ENCODE measurements at regions not wholly inside any gene's neighbourhood (a gene's known extent, or its start where the extent isn't known, plus 50 kb on each side); places are given as distances from the start of the nearest gene placed in this dataset.

- POLR2A ChIA-PET, result no interaction called here
- peaks cover 14% of the 10 kb centered on the region for H3K4me1 ChIP-seq (ENCODE audit: control insufficient read depth, insufficient read depth, low read length)
- H3K36me3 ChIP-seq (ENCODE audit: control insufficient read depth in 2 of 2, insufficient read depth in 1 of 2, low read length in 2 of 2), result no peaks in the 10 kb centered on the region
- CTCF ChIA-PET, result interaction anchor here (1.0 to 2.2 kb wide), 4 partner anchors 8 to 220 kb away, joined by 4 to 15 read pairs (median 6); no protein-coding TSS in a partner anchor
- no peak overlapping the region for H3K4me3 ChIP-seq (ENCODE audit: low read depth, low read length)
- no peak overlapping the region for H3K27ac ChIP-seq (ENCODE audit: extremely low read depth, low read depth, low read length)
- no peak for TF ChIP-seq BCL11B (tag by site-specific recombination; IDR thresholded peaks at IDR 0.05; ENCODE audit: low read depth)
- no peak for TF ChIP-seq ZNF580 (tag by site-specific recombination; IDR thresholded peaks at IDR 0.05)
- TF ChIP-seq ZNF23 (tag by site-specific recombination; IDR thresholded peaks at IDR 0.05; ENCODE audit: borderline replicate concordance), result no peak
- TF ChIP-seq ZFP69B (tag by site-specific recombination; IDR thresholded peaks at IDR 0.05), result no peak
- TF ChIP-seq ZNF324 (tag by site-specific recombination; IDR thresholded peaks at IDR 0.05), result no peak
- no peak for TF ChIP-seq ZNF792 (tag by site-specific recombination; IDR thresholded peaks at IDR 0.05)
- TF ChIP-seq ZNF610 (tag by site-specific recombination; IDR thresholded peaks at IDR 0.05; ENCODE audit: borderline replicate concordance), result no peak
- TF ChIP-seq ZNF623 (tag by site-specific recombination; IDR thresholded peaks at IDR 0.05), result no peak
- H3K9me3 ChIP-seq (ENCODE audit: control insufficient read depth, insufficient read depth, low read depth, low read length), result no peaks in the 10 kb centered on the region
Observed at GRCh38 chr21:38136201-38136600, 120.6 kb upstream of the KCNJ15 start.

GRCh38 chr21:38139380-38140168, 117.2 kb upstream of the KCNJ15 start:
- Histone ChIP-seq H3K4me3 (ENCODE audit: low read depth, low read length) (no peak overlapping the region), H3K27ac (ENCODE audit: extremely low read depth, low read depth, low read length) (peak overlapping the region; percentile 51), H3K36me3 (ENCODE audit: control insufficient read depth in 2 of 2, insufficient read depth in 1 of 2, low read length in 2 of 2) (no peaks in the 10 kb centered on the region), H3K4me1 (ENCODE audit: control insufficient read depth, insufficient read depth, low read length) (peaks cover 14% of the 10 kb centered on the region), H3K9me3 (ENCODE audit: control insufficient read depth, insufficient read depth, low read depth, low read length) (no peaks in the 10 kb centered on the region; the same call in 1 of the 2 replicates)
- ChIA-PET CTCF (interaction anchor here (0.5 to 2.0 kb wide), 5 partner anchors 8 to 281 kb away, joined by 3 to 10 read pairs (median 4); no protein-coding TSS in a partner anchor), POLR2A (no interaction called here)
- TF ChIP-seq TSHZ1 (tag by site-specific recombination; IDR thresholded peaks at IDR 0.05; ENCODE audit: borderline replicate concordance), result peak; percentile 55; the same call in 1 of the 2 replicates
- peak; percentile 83 for TF ChIP-seq GLIS1 (tag by site-specific recombination; IDR thresholded peaks at IDR 0.05)
- peak; percentile 20; the same call in 1 of the 2 replicates for TF ChIP-seq ZBTB48 (tag by site-specific recombination; IDR thresholded peaks at IDR 0.05)
- TF ChIP-seq ZNF629 (tag by site-specific recombination; IDR thresholded peaks at IDR 0.05), result peak; percentile 68
- TF ChIP-seq PRDM10 (tag by site-specific recombination; IDR thresholded peaks at IDR 0.05), result peak; percentile 72
- TF ChIP-seq KLF8 (tag by site-specific recombination; IDR thresholded peaks at IDR 0.05), result peak; percentile 71
- TF ChIP-seq ZNF677 (tag by site-specific recombination; IDR thresholded peaks at IDR 0.05), result no peak
- TF ChIP-seq ZSCAN23 (tag by site-specific recombination; IDR thresholded peaks at IDR 0.05), result peak; percentile 82
- 0 out of 2 replicates have a peak, but pooled peaks have one; percentile 13 for TF ChIP-seq ZNF391 (tag by site-specific recombination; IDR thresholded peaks at IDR 0.05; ENCODE audit: borderline replicate concordance, low read depth)
- no peak for TF ChIP-seq ZBTB8A (tag by site-specific recombination; IDR thresholded peaks at IDR 0.05)
- peak; percentile 51; the same call in 1 of the 2 replicates for TF ChIP-seq ZNF639 (tag by site-specific recombination; IDR thresholded peaks at IDR 0.05)
- no peak for TF ChIP-seq ZNF664 (tag by site-specific recombination; IDR thresholded peaks at IDR 0.05)
- no peak for TF ChIP-seq ZBTB6 (tag by site-specific recombination; IDR thresholded peaks at IDR 0.05)
- 0 out of 2 replicates have a peak, but pooled peaks have one; percentile 54 for TF ChIP-seq ZBTB21 (tag by site-specific recombination; IDR thresholded peaks at IDR 0.05)
